MM.1S (cell line): ENCODE measurements at regions not wholly inside any gene's neighbourhood (a gene's known extent, or its start where the extent isn't known, plus 50 kb on each side); places are given as distances from the start of the nearest gene placed in this dataset.

Source experiments
- EZH2phosphoT487 ChIP-seq: fragments of 300-600 bp; sonication (generic); IDR thresholded peaks from 2 replicates; pipeline ENCODE4 v1.6.1; 2018; ENCODE audit warnings: antibody characterized with exemption, low read length
- TF ChIP-seq, protein P1 (sequence below): fragments of 300-600 bp; sonication (generic); IDR thresholded peaks from 2 replicates; pipeline ENCODE4 v1.5.1; 2016; ENCODE audit warnings: antibody characterized with exemption, low read length, mixed read lengths

DNA sequence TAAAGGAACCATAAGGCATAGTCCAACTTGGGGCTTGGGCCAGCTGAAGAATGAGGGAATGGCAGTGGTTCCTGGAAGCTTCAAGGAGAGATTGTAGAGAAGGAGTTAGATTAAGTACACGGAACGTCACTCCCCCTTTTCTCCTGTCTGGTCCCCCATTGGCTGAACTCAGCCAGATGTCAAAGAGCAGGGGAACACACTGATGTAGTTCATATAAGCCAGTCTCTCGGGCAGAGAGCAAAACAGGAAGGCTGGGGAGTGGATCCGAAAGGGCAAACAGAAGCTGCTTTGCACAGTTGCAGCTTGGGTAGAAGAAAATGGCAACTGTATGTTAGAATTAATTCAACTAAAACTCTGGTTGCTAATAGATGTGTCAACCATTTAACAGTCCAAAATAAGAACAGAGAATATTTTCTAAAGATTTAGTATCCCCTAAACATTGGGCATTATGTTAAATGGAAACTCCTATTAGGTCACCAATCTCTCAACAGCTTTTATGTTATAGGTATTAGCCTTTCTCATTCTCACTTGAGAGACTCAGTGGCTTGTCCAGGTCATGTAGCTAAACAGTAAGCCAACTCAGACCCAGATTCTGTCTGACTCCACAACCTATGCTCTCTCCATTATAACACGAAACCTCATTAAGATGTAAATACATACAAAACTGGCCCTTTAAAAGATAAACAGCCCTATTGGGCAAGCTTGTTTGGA, 600.7 kb upstream of the USP24 start:
- TF ChIP-seq, protein P1, sequence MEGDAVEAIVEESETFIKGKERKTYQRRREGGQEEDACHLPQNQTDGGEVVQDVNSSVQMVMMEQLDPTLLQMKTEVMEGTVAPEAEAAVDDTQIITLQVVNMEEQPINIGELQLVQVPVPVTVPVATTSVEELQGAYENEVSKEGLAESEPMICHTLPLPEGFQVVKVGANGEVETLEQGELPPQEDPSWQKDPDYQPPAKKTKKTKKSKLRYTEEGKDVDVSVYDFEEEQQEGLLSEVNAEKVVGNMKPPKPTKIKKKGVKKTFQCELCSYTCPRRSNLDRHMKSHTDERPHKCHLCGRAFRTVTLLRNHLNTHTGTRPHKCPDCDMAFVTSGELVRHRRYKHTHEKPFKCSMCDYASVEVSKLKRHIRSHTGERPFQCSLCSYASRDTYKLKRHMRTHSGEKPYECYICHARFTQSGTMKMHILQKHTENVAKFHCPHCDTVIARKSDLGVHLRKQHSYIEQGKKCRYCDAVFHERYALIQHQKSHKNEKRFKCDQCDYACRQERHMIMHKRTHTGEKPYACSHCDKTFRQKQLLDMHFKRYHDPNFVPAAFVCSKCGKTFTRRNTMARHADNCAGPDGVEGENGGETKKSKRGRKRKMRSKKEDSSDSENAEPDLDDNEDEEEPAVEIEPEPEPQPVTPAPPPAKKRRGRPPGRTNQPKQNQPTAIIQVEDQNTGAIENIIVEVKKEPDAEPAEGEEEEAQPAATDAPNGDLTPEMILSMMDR, result no peak
- no peak for TF ChIP-seq EZH2phosphoT487
